ENCODE measurements at regions not wholly inside any gene's neighbourhood (a gene's known extent, or its start where the extent isn't known, plus 50 kb on each side); places are given as distances from the start of the nearest gene placed in this dataset.
"Not testable (repeated sequence)": the region's sequence is repeated elsewhere in the genome, so short reads cannot be mapped to it uniquely, and the experiment has no call there.

GRCh38 chr4:167802463-167803212, 289.7 kb upstream of the ANXA10 start:
- Histone ChIP-seq H3K9me3 (ENCODE audit: control insufficient read depth, low read length) (no peaks in the 10 kb centered on the region), H3K36me3 (ENCODE audit: control insufficient read depth, insufficient read depth, low read length) (no peaks in the 10 kb centered on the region), H3K4me3 (ENCODE audit: extremely low read depth, insufficient read depth, low read length, poor library complexity, severe bottlenecking) (no peak overlapping the region), H3K4me1 (ENCODE audit: control insufficient read depth, insufficient read depth, low read length, poor library complexity, severe bottlenecking) (no peaks in the 10 kb centered on the region), H3K27ac (ENCODE audit: low read depth, low read length, severe bottlenecking) (no peak overlapping the region)
- no CpG with 5 or more reads among the region's 3 CpGs for whole genome bisulfite sequencing, 2 experiments (ENCODE audit: insufficient coverage in 2 of 2)

DNA sequence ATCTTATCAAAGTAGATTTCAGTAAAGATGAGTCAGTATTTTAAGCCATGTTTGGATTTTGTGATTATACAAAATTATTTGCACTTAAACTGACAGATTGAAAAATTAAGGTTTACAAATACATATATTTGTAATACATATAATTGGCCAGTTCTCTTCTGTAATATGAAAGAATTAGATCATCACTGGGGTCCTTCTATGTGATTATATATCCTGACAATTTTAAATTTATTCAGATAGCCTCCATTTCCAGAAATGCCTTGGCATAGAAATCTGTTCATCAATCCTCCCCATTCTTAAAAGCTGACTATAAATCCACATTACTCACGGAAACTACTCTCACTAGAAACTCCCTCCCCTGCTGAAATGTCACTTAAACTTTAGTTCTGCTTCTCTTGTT, 280.4 kb upstream of the ANXA10 start:
- 60% methylated on average over 1 of the region's 1 CpG; no CpG with 5 or more reads in 1 of the 2 experiments for WGBS, 2 experiments (ENCODE audit: insufficient coverage in 2 of 2)
- Histone ChIP-seq H3K9me3 (ENCODE audit: control insufficient read depth, low read length) (no peaks in the 10 kb centered on the region), H3K27ac (ENCODE audit: low read depth, low read length, severe bottlenecking) (no peak overlapping the region), H3K4me3 (ENCODE audit: extremely low read depth, insufficient read depth, low read length, poor library complexity, severe bottlenecking) (no peak overlapping the region), H3K4me1 (ENCODE audit: control insufficient read depth, insufficient read depth, low read length, poor library complexity, severe bottlenecking) (no peaks in the 10 kb centered on the region), H3K36me3 (ENCODE audit: control insufficient read depth, insufficient read depth, low read length) (no peaks in the 10 kb centered on the region)

DNA sequence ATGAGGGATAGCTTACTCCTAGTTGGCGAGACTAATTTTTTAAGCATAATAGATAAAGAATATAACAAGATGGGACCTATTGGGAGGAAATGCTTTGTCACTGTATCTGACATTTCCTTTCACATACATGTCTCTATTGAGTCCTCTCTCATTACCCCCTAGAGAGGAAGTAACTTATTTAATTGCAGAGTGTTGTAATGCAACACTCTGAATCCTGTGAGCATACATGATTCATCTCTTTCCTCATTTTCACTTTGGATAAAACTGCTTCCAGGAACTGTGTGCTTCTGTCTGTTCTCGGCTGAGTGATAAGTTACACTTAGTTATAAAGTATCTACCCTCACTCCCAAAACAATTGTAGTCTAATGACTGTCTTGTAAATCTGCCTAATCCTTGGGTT, 266.1 kb upstream of the ANXA10 start:
- Histone ChIP-seq H3K4me1 (ENCODE audit: control insufficient read depth, insufficient read depth, low read length, poor library complexity, severe bottlenecking) (no peaks in the 10 kb centered on the region), H3K4me3 (ENCODE audit: extremely low read depth, insufficient read depth, low read length, poor library complexity, severe bottlenecking) (no peak overlapping the region), H3K36me3 (ENCODE audit: control insufficient read depth, insufficient read depth, low read length) (no peaks in the 10 kb centered on the region), H3K27ac (ENCODE audit: low read depth, low read length, severe bottlenecking) (no peak overlapping the region), H3K9me3 (ENCODE audit: control insufficient read depth, low read length) (no peaks in the 10 kb centered on the region)
- WGBS, 2 experiments (ENCODE audit: insufficient coverage in 2 of 2), result no CpG with 5 or more reads among the region's 2 CpGs

- H3K27ac ChIP-seq (ENCODE audit: low read depth, low read length, severe bottlenecking), result no peak overlapping the region
- H3K4me1 ChIP-seq (ENCODE audit: control insufficient read depth, insufficient read depth, low read length, poor library complexity, severe bottlenecking), result no peaks in the 10 kb centered on the region
- no peak overlapping the region for H3K4me3 ChIP-seq (ENCODE audit: extremely low read depth, insufficient read depth, low read length, poor library complexity, severe bottlenecking)
- no peaks in the 10 kb centered on the region for H3K36me3 ChIP-seq (ENCODE audit: control insufficient read depth, insufficient read depth, low read length)
- no peaks in the 10 kb centered on the region for H3K9me3 ChIP-seq (ENCODE audit: control insufficient read depth, low read length)
These were observed 260.5 kb upstream of the ANXA10 start for GRCh38 chr4:167831855-167832254.

- Histone ChIP-seq H3K27ac (ENCODE audit: low read depth, low read length, severe bottlenecking) (no peak overlapping the region), H3K36me3 (ENCODE audit: control insufficient read depth, insufficient read depth, low read length) (no peaks in the 10 kb centered on the region), H3K4me3 (ENCODE audit: extremely low read depth, insufficient read depth, low read length, poor library complexity, severe bottlenecking) (no peak overlapping the region), H3K4me1 (ENCODE audit: control insufficient read depth, insufficient read depth, low read length, poor library complexity, severe bottlenecking) (no peaks in the 10 kb centered on the region), H3K9me3 (ENCODE audit: control insufficient read depth, low read length) (no peaks in the 10 kb centered on the region)
- WGBS, 2 experiments (ENCODE audit: insufficient coverage in 2 of 2), result no CpG with 5 or more reads among the region's 1 CpG
These were observed 253.7 kb upstream of the ANXA10 start for GRCh38 chr4:167838686-167839085.

GRCh38 chr4:167842487-167842886, 249.8 kb upstream of the ANXA10 start:
- Histone ChIP-seq H3K4me3 (ENCODE audit: extremely low read depth, insufficient read depth, low read length, poor library complexity, severe bottlenecking) (no peak overlapping the region), H3K4me1 (ENCODE audit: control insufficient read depth, insufficient read depth, low read length, poor library complexity, severe bottlenecking) (no peaks in the 10 kb centered on the region), H3K27ac (ENCODE audit: low read depth, low read length, severe bottlenecking) (no peak overlapping the region), H3K9me3 (ENCODE audit: control insufficient read depth, low read length) (no peaks in the 10 kb centered on the region), H3K36me3 (ENCODE audit: control insufficient read depth, insufficient read depth, low read length) (no peaks in the 10 kb centered on the region)
- WGBS, 2 experiments (ENCODE audit: insufficient coverage in 2 of 2), result 92 to 100% methylated on average over 1 of the region's 2 CpGs

- Histone ChIP-seq H3K4me1 (ENCODE audit: control insufficient read depth, insufficient read depth, low read length, poor library complexity, severe bottlenecking) (no peaks in the 10 kb centered on the region), H3K4me3 (ENCODE audit: extremely low read depth, insufficient read depth, low read length, poor library complexity, severe bottlenecking) (no peak overlapping the region), H3K27ac (ENCODE audit: low read depth, low read length, severe bottlenecking) (no peak overlapping the region), H3K36me3 (ENCODE audit: control insufficient read depth, insufficient read depth, low read length) (no peaks in the 10 kb centered on the region), H3K9me3 (ENCODE audit: control insufficient read depth, low read length) (no peaks in the 10 kb centered on the region)
- 89 to 93% methylated on average over 2 of the region's 2 CpGs for WGBS, 2 experiments (ENCODE audit: insufficient coverage in 2 of 2)
These were observed 237.5 kb upstream of the ANXA10 start for GRCh38 chr4:167854881-167855280.

GRCh38 chr4:167858127-167858526, 234.2 kb upstream of the ANXA10 start:
- 94 to 98% methylated on average over 11 of the region's 15 CpGs for WGBS, 2 experiments (ENCODE audit: insufficient coverage in 2 of 2)
- not testable (repeated sequence) for H3K36me3 ChIP-seq (ENCODE audit: control insufficient read depth, insufficient read depth, low read length); H3K27ac ChIP-seq (ENCODE audit: low read depth, low read length, severe bottlenecking); H3K9me3 ChIP-seq (ENCODE audit: control insufficient read depth, low read length); H3K4me1 ChIP-seq (ENCODE audit: control insufficient read depth, insufficient read depth, low read length, poor library complexity, severe bottlenecking); H3K4me3 ChIP-seq (ENCODE audit: extremely low read depth, insufficient read depth, low read length, poor library complexity, severe bottlenecking)

GRCh38 chr4:167867191-167867590, 225.1 kb upstream of the ANXA10 start:
- no peaks in the 10 kb centered on the region for H3K9me3 ChIP-seq (ENCODE audit: control insufficient read depth, low read length)
- H3K4me3 ChIP-seq (ENCODE audit: extremely low read depth, insufficient read depth, low read length, poor library complexity, severe bottlenecking), result no peak overlapping the region
- no peaks in the 10 kb centered on the region for H3K36me3 ChIP-seq (ENCODE audit: control insufficient read depth, insufficient read depth, low read length)
- WGBS, 2 experiments (ENCODE audit: insufficient coverage in 2 of 2), result no CpG with 5 or more reads among the region's 3 CpGs
- H3K4me1 ChIP-seq (ENCODE audit: control insufficient read depth, insufficient read depth, low read length, poor library complexity, severe bottlenecking), result no peaks in the 10 kb centered on the region
- no peak overlapping the region for H3K27ac ChIP-seq (ENCODE audit: low read depth, low read length, severe bottlenecking)

- Histone ChIP-seq H3K9me3 (ENCODE audit: control insufficient read depth, low read length) (no peaks in the 10 kb centered on the region), H3K36me3 (ENCODE audit: control insufficient read depth, insufficient read depth, low read length) (no peaks in the 10 kb centered on the region), H3K4me1 (ENCODE audit: control insufficient read depth, insufficient read depth, low read length, poor library complexity, severe bottlenecking) (no peaks in the 10 kb centered on the region), H3K27ac (ENCODE audit: low read depth, low read length, severe bottlenecking) (no peak overlapping the region), H3K4me3 (ENCODE audit: extremely low read depth, insufficient read depth, low read length, poor library complexity, severe bottlenecking) (no peak overlapping the region)
- WGBS, 2 experiments (ENCODE audit: insufficient coverage in 2 of 2), result no CpG with 5 or more reads among the region's 1 CpG
These were observed 224.2 kb upstream of the ANXA10 start for GRCh38 chr4:167868163-167868562.

DNA sequence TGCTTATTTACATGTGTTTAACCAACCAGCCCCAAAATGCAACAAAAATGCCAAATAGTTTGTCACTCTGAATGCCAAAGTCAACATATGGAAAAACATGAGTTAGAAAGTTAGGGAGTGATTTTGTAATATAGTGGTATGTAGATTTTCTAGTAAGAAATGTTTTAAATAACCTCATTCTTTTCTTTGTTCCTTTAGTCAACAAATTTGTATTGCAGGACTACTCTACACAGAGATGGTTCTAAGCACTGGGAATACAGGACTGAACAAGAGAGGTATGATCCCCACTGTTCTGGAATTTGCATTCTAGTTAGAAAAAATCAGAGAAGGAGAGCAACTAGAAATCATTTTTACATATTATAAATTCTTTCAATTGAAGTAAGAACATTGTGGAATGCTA, 218.8 kb upstream of the ANXA10 start:
- H3K27ac ChIP-seq (ENCODE audit: low read depth, low read length, severe bottlenecking), result no peak overlapping the region
- H3K9me3 ChIP-seq (ENCODE audit: control insufficient read depth, low read length), result no peaks in the 10 kb centered on the region
- no peaks in the 10 kb centered on the region for H3K4me1 ChIP-seq (ENCODE audit: control insufficient read depth, insufficient read depth, low read length, poor library complexity, severe bottlenecking)
- H3K4me3 ChIP-seq (ENCODE audit: extremely low read depth, insufficient read depth, low read length, poor library complexity, severe bottlenecking), result no peak overlapping the region
- H3K36me3 ChIP-seq (ENCODE audit: control insufficient read depth, insufficient read depth, low read length), result no peaks in the 10 kb centered on the region

Data from mesodermal cell (in vitro differentiated cells).